ENCODE measurements at regions not wholly inside any gene's neighbourhood (a gene's known extent, or its start where the extent isn't known, plus 50 kb on each side); places are given as distances from the start of the nearest gene placed in this dataset.
A peak's percentile ranks its signal among the peaks of the same experiment; 100 is the strongest.

DNA sequence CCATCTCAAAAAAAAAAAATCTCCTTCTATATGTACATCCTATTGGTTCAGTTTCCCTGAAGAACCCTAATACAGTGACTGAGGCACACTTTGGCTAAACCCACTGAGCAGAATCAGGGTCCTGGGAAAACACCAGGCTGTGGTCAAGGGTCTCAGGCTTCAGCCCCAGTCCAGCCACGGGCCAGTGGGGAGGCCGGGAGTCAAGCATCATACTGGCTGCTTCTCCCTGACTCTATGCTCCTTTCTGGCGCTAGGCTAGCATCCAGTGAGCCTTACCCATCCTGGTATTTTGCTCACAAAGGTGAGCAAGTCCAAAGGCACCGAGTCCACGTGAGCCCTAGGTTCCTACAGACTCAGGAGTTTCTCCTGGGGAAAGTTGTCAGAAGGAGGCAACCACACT is 752.5 kb downstream of the BRD1 start:
- DNase-seq, result no peak

DNA sequence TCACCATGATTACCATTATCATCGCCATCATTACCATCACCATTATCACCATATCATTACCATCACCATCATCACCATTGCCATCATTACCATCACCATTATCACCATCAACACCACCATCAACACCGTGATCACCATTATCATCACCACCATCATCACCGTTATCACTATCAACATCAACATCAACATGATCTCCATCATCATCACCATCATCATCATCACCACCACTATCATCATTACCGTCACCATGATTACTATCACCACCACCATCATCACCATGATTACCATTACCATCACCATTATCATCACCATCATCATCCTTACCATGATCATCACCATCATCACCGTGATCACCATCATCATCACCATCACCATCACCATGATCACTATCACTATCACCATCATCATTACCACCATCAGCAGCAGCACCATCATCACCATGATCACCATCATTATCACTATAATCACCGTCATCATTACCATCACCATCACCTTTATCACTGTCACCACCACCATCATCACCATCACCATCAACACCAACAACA is 753.7 kb downstream of the BRD1 start:
- DNase-seq, result no peak

DNA sequence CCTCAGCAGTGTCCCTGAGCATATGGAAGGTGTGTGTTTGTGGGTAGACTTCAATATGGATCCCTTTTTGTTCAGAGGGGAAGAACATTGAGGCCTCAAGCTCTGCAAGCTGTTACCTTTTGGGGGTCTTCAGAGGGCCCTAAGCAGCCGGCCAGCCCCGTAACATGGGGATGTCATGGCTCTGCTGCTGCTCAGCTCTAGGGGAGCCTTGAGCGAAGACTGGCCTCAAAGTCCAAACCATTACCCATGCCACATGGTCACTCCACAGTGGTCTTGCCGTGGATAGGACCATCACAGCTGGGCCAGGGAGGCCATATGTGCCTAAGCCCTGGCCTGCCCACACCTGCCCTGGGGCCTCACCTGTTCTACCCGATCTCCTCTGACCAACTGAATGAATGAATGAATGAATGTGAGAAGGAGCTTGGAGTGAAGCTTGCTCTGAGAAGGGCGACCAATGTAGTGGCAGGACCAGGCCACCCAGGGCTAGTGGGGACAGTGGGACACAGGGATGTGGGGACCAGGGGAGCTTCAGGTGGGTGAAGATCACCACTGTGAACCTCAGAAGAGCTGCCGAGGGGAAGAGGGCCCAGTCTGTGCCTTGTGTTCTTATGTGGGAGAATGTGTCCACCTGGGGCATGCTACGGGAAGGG is 754.6 kb downstream of the BRD1 start:
- no peak for DNase-seq

DNA sequence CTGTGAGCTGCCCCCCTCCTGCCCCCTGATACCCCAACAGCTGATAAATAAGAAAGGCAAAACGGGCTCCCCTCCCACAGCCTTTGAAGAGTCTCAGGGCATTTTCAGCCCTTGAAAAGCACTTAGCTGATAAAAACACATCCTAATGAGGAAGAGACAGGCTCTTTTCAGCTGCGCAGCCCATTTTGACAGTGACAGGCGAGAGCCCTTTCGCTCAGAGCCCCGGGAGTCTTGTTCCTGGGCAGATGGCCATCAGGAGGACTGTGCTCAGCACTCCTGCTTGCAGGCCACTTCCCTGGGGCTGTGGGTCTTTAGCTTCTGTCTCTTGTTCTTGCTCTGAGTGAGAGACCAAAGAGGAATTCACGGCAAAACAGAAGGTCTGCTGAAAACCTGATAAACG is 757.2 kb downstream of the BRD1 start:
- no peak for DNase-seq

DNA sequence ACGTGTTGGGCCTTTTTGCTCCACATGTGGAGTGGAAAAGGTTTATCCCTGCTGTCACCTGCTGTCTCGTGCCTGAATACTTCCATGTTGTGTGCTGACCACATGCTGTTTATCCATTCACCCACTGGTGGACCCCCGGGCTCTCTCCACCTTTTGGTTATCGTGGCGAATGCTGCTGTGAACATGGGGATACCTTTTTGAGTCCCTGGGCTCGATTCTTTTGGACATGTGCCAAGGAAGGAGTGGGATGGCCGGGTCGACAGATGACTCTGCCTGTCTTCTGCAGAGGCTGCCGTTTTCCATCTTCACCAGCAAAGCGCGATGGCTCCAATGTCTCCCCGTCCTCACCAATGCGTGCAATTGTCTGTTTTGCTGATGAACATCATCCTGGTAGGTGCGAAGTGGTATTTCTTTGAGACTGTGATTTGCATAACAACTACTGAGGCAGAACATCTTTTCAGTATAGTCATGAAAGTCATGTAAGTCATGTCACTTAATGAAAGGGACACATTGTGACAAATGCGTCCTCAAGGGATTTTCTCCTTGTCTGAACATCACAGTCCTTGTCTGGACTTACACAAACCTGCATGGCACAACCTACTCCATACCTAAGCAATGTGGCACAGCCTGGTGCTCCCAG is 758.7 kb downstream of the BRD1 start:
- DNase-seq, result no peak

DNA sequence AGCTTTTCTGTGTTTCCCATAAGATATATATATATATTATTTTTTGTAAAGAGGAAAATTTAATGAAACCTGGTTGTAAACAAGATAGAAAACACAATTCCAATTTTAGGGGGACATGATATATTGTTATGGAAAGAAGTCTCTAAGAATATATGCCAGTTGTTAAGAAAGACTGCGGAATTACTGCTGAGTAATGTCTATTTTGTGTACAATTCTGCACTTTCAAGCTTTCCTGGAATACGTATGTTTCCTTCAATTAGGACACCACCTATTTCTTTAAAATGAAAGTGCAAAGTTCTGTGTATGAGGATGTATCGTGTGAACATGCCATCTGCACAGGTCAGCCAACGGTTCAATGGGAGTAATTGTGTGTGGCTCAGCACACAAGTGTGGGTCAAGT is 760.2 kb downstream of the BRD1 start:
- no peak for DNase-seq

DNA sequence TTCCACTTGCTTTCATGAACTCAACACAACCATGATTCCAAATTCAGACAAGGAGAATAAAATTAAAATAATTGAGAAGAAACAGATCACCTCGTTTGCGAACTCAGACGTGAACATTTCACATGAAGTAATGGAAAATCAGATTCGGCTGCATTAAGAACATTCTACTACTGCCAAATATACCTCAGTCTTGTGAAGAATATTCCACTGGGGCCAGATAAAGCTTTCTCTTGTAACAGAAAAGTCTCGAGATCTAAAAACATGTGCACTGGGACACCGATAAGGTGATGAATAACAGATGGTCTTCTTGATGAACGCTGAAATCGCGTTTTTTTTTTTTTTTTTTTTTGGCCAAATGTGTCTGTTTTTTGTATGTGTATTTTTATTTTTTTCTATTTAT is 761.1 kb downstream of the BRD1 start:
- no peak for DNase-seq

DNA sequence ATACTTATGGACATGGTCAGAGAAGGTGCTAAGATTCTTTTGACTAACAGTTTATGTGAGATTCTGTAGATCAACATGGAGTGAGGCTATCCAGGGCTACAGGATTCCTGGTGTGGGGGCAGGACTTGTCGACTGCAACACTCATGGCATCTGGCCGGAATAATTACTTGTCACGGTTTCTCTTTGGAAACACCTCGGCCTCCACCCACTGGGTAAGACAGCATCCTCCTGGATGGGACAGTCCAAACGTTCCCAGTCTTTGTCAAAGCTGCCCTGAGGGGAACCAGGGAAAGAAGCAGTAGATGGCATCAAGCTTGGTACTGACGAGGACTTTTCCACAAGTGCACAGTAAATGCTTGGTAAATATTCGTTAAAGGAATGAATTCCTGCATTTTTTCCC is 762.8 kb downstream of the BRD1 start:
- DNase-seq, result no peak

DNA sequence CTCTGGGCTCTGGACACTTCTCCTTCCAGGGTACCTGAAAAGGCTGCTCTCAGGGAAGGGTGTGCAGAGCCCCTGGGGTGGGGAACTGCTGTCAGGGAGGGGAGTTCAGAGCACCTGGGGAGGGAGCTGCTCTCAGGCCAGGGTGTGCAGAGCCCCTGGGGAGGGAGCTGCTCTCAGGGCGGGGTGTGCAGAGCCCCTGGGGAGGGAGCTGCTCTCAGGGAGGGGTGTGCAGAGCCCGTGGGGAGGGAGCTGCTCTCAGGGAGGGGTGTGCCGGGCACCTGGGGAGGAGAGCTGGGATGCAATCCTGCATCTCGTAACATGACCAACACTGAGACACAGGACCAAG is 764.2 kb downstream of the BRD1 start:
- DNase-seq, result no peak

DNA sequence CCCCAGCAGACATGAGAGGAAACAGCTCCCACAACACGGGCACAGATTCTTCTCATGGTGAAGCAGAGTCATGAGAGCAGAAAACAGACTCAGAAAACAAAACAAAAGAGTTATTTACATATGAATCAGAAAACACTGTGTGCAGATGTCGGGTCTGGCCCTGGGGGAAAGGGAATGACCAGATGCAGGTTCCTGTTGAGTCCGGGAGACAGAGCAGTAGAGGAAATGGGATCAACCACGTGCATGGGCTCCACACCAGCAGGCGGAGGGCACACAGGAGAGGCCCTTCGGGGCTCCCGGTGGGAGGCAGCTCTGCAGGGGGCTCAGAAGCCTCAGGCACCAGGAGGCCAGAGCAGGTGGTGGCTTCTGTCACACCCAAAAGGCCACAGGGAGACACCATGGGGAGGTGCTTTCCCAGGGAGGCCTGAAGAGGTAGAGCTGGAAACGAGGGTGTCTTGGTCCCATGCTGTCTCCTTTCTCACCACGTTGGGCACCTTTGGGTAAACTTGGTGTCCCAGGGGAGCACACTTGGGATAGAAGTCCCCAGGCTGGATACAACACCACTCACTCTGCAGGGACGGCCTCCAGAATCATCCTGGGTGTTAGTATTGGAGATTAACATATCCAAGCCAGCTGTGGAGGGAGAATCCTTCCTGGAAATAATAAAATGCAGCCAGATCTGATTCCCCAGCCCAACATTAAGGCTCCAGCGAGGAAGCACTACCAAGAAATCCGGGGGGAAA is 764.7 kb downstream of the BRD1 start:
- no peak for DNase-seq

DNA sequence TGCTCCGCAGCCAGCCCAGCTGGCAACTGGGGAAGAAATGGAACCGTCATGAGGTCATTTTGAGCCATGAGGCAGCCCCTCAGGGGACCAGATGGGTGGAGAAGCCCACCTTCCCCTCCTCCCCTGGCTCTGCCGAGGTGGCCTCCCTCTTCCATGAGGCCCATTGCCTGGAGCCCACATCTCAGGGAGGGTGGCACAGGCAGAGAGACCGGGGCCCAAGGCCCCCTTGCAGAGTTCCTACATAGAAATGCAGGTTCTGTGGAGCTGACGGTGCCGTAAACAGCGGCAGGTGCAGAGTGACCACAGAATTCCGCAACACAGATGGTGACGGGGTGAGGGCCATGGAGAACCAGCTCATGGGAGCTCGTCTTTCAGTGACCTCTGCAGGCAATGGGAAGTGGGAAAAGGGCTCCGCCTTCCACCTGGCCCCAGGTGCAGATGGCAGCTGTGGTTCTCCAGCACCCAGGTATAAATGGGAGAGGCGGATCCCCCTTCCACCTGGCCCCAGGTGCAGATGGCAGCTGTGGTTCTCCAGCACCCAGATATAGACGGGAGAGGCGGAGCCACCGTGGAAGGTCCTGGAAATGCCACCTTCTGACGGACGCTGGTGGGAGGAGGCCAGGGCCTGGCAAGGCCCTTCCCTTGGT is 765.4 kb downstream of the BRD1 start:
- no peak for DNase-seq

DNA sequence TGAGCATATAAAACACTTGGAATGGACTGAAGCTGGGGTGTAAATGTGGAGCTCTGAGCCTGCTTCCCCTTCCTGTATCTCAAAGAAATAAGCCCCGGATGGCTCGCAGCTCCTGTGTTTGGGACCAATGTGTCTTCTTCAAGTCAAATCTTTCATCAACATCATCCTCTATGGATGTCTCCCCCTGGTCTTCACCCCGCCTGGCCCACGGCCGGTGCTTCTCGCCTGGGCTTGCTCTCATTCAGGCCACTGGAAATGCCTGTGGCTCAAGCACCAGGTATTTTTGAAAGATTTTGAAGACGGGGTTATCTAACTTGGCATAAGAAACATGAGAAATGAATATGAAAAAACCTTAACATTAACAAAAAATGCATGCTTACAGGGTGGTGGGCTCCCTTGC is 769.8 kb downstream of the BRD1 start:
- DNase-seq, result no peak

DNA sequence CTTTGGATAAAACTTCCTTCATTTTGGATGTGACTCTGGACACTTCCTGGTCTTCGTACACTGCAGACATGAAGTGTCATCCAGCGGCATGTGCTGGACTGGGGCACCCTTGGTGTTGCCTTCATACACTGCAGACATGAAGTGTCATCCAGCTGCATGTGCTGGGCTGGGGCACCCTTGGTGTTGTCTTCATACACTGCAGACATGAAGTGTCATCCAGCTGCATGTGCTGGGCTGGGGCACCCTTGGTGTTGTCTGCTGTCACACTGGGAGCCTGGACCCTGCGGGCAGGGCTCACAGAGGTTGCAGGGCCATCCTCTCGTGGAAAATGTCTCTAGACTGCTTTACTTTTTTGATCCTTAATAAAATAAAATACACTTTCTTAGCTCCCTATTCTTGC is 771.4 kb downstream of the BRD1 start:
- DNase-seq, result no peak

DNA sequence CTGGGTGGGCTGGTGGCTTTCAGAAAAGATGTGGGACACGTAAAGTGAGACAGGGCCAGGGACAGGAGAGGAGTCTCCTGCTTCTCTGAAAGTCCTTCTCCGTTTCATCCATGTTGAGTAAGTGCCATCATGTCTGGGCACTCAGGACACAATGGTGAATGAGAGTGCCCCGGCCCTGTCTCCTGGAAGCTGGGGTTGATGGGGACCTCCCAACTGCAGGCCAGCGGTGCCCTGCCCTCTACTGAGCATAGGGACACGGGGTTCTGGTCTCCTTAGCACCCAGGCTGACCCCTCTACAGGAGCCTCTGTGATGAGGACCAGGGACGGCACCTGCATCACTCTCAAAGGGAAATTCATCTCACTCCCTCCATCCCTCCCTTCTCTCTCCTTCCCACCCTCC is 772.3 kb downstream of the BRD1 start:
- no peak for DNase-seq

DNA sequence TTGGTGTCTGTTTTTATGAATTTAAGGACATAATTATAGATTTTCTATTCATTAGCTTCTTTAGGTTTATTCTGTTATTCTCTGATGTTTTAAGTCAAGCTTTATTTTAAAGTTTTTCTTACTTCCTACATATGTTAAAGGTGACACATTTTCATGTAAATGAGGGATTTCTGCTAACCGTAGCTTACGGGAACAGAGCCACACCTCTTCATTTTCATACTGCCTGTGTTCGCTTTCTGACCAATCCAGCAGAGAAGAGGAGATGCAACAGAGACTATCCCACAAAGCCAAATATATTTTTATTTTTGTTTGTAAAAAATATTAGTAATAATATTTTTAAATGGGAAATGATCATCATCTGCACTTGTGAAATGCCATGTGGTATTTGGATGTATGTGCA is 774.1 kb downstream of the BRD1 start:
- DNase-seq, result no peak

DNA sequence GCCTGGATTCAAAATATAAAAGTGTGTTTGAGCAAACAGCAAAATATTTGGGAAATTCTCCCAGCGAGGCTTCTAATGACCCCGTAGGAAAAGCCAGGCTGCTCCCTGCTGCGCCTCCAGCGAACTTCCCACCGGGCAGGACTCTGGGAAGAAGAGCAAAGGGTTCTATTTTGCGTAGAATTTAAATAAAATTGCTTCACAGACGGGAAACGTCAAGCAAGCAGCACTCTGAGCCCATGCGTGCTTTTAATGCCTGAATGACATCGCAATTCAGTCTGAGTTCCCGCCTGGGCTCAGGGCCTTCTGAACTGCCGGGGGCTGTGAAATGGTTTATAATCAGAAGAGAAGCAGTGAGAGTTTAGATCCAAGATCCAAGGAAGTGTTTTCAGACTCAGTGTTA is 775.1 kb downstream of the BRD1 start:
- no peak for DNase-seq

DNA sequence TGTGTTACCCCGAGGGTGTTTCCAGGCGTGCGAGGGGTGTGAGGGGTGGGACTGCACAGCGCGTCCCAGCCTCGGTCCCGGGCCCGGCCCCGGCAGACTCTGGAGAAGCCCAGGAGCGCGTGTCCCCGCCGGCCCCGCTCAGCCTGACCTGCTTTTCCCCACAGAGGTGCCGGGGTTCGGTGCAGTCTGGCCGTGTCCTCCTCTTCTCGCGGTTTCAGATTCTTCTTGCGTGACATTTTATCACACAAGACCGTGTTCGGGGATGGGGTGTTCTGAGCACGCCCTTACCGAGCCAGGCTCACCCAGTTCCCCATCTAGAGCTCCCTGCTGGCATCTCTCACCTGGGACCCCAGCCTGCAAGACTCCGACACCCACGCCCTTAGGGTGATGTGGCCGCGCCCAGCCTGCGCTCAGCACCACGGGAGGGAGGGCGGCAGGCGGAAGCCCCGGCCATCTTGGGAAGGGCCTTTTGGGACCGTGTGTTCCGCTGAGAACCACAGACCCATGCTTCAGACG is 775.6 kb downstream of the BRD1 start:
- DNase-seq, result peak; percentile 47

DNA sequence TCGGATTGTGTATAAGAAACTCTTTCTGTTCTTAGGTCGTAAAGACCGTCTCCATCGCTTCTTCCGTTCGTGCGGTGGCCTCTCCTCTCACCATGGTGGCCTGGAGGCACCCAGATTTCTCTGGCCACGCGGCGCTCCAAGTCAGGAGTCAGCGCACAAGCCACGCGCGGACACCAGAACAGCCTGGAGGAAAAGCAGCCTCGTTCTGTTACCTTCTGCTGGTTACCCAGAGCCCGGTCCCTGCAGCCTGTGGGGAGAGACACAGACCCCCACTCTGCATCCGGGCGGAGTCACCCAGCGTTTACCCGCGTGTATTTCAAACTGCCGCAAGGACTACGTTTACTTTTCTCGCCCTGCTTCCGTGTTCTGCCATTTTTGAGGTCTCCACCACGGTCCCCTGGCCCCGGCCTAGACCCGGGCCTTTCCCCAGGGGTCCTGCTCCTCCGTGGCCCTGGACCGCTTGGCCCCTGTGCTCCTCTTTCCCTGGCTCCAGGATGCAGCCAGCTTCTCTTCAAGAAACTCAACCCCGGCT is 776.1 kb downstream of the BRD1 start:
- no peak for DNase-seq

DNA sequence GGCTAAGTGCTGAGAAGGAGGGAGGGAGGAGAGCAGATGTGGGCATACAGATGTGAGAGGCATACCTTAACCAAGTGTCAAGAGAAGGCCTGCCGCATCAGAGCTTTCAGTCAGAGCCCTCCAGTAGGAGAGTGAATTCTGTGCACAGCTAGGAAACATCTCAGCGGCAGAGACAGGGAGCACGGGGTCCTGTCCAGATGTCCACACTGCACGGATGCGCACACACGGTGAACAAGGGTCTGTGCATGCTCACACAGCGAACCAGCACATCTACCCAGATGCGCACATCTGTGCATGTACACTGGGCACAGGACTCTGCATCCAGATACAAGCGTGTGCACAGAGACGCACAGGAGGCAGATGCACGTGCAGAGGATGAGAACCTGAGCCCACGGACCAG is 778.0 kb downstream of the BRD1 start:
- DNase-seq, result no peak

DNA sequence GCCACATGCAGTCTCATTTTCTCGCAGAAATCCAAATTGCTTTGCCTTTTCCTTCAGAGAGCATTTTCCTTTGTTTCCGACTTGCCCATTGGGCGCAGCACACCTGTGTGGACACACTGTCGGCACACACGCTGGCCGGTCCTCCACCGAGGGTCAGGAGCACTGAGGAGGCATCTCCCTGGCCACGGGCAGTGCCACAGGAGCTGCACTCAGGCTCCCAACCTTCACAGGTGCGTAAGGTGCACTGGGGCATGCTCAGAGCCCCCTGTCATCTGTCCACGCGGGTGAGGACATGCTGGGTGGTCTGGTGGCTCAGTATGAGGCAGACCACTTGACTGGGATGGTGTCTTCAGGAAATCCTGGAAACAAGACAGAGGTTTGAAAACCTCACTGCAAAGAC is 779.1 kb downstream of the BRD1 start:
- DNase-seq, result no peak

DNA sequence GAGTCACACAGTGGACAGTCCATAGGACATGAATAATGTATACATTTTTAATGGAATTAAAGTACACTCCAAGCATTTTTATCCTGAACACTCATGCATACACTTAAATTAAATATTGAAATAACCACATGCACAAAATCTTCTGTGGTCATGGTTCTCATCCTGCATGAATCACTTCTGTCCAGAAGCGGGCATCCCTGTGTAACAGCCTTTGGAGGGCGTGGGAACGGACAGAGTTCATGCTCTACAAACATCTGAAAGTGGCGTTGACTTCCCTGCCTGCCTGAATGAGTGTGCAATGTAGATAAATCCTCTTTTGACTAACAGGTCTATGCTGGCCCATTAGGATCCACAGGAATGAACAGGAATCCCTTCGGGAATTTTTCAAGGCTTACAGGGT is 780.2 kb downstream of the BRD1 start:
- DNase-seq, result no peak

DNA sequence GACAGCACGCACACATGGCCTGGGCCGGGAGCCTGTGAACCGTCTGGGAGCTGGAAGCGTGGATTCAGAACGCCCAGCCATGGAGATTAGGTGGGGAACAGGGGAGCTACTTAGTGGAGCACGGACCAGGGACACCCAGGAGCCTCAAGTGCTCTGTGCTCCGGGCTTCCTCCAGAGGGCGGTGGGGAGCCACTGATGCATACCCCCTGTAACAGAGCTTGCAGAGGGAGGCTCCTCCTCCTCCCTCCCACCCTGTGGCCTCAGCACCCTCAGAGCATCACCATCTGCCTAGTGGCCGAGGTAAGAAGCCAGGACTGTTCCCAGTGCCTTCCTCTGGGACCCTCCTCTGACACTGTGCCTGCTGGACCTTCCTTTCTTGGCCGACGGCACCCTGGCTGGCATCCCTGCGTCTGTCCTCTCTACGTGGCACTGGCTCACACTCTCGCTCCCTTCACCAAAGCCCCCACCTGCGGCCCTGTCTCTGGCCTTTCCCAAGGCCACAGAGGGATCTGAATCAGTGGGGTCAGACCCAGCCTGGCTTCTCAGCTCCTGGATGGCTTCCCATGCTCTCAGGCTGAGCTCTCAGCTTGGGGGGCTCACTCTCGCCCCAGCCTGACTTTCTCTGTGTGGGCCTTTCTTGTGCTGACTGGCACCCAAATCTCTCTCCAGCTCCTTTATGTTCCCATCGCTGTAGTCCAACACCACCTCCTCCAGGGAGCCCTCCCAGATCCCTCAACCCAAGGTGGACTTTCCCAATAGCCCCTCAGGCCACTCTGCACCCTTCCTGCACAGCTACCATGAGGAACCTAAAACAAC is 780.9 kb downstream of the BRD1 start:
- peak; percentile 35 for DNase-seq

All from activated CD4-positive, alpha-beta T cell treated with anti-CD3 and anti-CD28 coated beads, Interleukin-2, amount 50 U/mL, for 16 hours (primary cell).